ENCODE measurements at regions not wholly inside any gene's neighbourhood (a gene's known extent, or its start where the extent isn't known, plus 50 kb on each side); places are given as distances from the start of the nearest gene placed in this dataset.
A peak's percentile ranks its signal among the peaks of the same experiment; 100 is the strongest.

- DNase-seq (ENCODE audit: low read depth in 1 of 2, low spot score in 1 of 2): no peak
These were observed 91.5 kb upstream of the GOLIM4 start for GRCh38 chr3:168187233-168187632.

GRCh38 chr3:168186293-168186983 is 90.7 kb upstream of the GOLIM4 start:
- DNase-seq (ENCODE audit: low read depth in 1 of 2, low spot score in 1 of 2): no peak

DNA sequence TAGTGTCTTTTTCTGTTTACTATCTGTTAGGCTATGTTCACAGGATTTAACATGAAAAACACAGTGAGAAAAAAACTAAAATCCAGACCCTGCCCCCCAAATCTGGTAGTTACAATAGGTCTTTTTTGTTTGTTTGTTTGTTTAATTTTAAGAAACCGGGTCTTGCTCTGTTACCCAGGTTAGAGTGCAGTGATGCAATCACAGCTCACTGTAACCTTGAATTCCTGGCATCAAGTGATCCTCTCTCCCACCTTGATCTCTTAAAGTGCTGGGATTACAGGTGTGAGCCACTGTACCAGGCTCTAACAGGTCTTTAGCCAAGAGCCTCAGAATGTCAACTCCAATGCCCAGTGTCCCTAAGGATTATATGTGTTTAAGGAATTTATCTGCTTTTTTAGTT is 88.0 kb upstream of the GOLIM4 start:
- no peak for DNase-seq (ENCODE audit: low read depth in 1 of 2, low spot score in 1 of 2)

- no peak for DNase-seq (ENCODE audit: low read depth in 1 of 2, low spot score in 1 of 2)
These were observed 73.0 kb upstream of the GOLIM4 start for GRCh38 chr3:168168743-168169142.

DNA sequence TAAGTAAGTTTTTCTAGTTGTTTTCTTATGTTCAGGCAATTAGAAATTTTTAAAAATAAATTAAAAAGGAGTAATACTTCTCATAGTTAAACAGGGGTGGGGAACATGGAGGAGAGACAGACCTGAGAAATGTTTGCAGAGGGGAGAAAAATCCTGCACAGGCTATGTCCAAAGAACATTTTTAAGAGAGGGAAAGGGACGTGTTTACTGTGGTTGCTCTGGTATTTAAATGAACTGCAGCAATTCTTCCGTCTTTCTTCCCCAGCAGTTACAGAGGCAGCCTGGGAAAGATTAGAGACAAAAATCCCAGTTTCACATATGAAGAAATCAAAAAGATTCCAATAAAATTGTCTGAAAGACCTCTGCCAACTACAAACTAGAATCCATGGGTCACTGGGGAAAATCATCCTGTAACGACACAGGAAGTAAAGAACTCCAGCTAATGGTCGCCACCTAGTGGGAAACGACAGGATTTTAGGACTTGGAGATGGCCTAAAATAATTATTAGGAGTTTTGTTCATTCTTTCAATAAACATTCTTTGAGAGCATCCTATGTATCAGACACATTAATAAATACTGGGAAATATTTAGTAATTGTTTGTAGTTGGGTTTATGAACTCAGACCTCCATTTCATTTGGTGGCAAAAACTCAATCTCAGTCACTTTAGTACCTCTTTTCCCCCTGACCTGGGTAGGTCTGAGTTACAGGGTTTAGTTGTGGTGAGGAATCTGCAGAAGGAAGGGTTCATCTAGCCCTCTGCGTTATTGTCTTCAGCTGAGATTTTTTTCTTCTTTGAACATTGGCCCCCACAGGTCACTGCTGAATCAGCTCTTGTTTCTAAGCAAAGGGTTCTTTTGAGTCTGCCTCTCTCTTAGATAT is 69.9 kb upstream of the GOLIM4 start:
- DNase-seq (ENCODE audit: low read depth in 1 of 2, low spot score in 1 of 2): peak in 1 of 2 donors; percentile 16

GRCh38 chr3:168162172-168162571 is 66.4 kb upstream of the GOLIM4 start:
- DNase-seq (ENCODE audit: low read depth in 1 of 2, low spot score in 1 of 2): no peak

DNA sequence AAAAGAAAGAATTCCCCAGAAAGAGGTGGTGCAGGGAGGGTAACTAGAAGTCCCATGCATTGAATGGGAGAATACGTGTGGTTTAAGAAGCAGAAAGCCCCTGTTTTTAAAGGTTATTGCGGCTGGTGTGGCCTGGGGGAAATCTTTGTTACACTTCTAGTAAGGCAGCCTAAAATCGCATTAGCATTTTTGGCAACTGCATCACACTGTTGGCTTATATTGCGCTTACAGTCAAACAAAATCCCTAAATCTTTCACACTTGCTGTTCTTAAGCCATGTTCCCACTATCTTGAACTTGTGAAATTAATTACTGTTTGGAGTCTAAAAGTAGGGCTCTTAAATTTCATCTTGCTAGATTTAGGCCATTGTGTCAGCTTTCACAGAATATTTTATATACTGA is 66.0 kb upstream of the GOLIM4 start:
- no peak for DNase-seq (ENCODE audit: low read depth in 1 of 2, low spot score in 1 of 2)

DNA sequence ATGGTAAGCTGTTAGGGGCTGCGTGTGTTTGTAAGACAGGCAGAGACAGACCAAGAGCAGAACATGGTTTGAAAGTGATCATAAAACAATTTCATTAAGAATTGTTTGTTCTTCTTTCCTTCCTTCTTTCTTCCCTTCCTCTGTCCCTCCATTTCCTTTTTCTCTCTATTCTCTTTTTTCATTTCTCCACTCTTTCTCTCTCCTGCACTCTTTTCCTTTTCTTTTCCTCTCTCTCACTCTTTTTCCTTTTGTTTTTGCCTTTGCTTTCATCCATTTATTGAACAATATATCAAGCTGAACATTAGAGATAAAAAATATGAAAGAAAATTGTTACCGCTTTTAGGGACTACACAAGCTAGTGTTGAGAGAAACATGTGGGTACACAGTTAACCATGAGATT is 62.2 kb upstream of the GOLIM4 start:
- DNase-seq (ENCODE audit: low read depth in 1 of 2, low spot score in 1 of 2): no peak

DNA sequence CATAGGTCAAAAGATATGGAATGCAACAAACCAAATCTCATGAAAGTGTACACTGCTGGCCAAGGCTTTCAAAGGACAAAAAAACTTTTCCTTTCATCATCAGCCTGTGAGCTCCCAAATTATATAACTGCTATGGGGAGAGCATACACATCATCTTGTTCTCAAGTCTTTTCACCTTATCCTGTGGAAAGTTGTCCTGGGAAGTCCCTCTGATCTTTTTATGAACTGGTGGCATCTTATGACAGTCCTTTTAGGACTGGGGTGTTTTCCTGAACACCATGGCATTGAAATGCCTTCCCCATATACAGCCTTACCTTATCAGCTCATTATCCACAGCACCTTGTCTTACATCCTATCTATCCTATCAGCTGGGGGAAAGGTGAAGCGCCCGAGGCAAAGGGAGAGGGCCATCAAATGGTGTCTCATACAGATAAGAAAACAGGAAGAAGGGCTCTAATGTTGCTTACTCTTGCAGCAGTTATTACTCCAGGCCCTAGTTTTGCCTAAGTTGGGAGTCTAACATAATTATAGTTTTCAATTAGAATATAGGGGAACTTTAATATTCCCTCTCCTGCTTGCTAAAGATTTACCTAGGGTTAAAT is 61.5 kb upstream of the GOLIM4 start:
- DNase-seq (ENCODE audit: low read depth in 1 of 2, low spot score in 1 of 2): no peak

DNA sequence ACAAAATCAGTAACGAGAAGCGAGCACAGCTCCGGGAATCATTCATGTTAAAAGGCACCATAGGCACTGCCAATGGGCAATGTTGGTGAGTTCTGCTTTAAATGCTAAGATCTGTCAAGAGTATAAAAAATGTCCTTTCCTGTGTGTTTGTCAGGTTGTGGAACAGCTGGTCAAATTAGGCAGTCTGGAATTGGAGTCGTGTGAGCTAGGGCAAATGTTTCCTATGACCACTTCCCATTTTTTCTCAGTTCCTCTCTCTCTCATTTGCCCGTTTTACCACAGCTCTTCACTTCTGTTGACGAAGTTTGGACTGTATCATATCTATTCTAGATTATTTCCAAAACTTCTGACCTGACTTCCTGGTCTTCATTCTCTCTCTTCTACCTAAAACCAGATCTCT is 60.8 kb upstream of the GOLIM4 start:
- no peak for DNase-seq (ENCODE audit: low read depth in 1 of 2, low spot score in 1 of 2)

DNA sequence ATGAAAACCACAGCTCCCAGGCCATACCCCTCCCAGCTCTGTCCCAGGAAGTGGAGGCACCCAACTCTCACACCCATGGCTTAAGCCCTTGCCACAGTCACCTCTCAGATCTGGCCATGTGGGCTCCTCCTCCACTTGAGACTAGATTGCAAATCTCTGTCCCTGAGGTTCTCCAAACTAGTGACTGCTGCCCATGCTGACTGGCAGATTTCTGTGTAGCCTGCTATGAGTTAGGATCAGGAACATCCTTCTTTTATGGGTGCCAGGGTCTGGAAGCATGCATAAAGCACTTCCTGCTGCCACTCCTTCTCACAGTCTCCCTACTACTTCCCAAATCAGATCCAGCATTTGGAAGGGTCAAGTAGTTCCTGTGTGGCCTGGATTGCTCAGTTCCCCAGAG is 59.6 kb upstream of the GOLIM4 start:
- no peak for DNase-seq (ENCODE audit: low read depth in 1 of 2, low spot score in 1 of 2)

DNA sequence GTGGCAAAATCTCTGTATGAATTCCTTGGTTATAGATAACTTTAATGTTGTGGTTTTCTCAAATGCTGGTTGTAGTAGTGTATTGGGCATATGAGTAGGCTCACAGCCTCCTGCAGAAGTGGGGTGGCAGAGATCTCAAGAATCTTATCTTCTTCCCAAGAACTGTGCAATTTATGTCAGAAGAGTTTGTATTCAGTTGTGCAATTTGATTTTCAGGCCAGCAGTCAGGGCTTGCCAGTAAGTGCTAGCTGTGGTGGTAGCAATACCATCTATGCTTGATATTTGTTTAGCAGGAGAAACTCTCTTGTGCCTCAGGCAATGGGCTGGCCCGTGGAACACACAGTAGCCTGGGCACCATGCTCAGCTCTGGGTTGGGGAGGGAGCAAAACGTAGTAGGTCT is 58.4 kb upstream of the GOLIM4 start:
- DNase-seq (ENCODE audit: low read depth in 1 of 2, low spot score in 1 of 2): no peak

GRCh38 chr3:168152149-168152548 is 56.4 kb upstream of the GOLIM4 start:
- no peak for DNase-seq (ENCODE audit: low read depth in 1 of 2, low spot score in 1 of 2)
